A549 (cell line): ENCODE measurements at regions not wholly inside any gene's neighbourhood (a gene's known extent, or its start where the extent isn't known, plus 50 kb on each side); places are given as distances from the start of the nearest gene placed in this dataset.

Experiments used
- CEBPB ChIP-seq, 2 experiments: fragments of >200 bp in 1 of 2; sonication (Bioruptor Twin) in 1 of 2; formaldehyde crosslinking in 1 of 2; IDR thresholded peaks; 2 replicates each; pipeline ENCODE4 v1.6.1; 2012 to 2016
- CHD2 ChIP-seq: fragments of 150-350 bp; IDR thresholded peaks from 2 replicates; pipeline ENCODE4 v1.6.1; 2014; ENCODE audit warnings: low read length; ENCODE audit not compliant: partially characterized antibody
- CTCF ChIP-seq: fragments of >200 bp; sonication (Bioruptor Twin); formaldehyde crosslinking; IDR thresholded peaks from 3 replicates; pipeline ENCODE4 v1.5.1; 2016
- EP300 ChIP-seq, 2 experiments: fragments of >200 bp; sonication (Bioruptor Twin); formaldehyde crosslinking; IDR thresholded peaks; 2 replicates in 1 of 2; 3 replicates in 1 of 2; pipeline ENCODE4 v1.6.1; 2016 to 2017
- JUNB ChIP-seq: fragments of >200 bp; sonication (Bioruptor Twin); formaldehyde crosslinking; IDR thresholded peaks from 2 replicates; pipeline ENCODE4 v1.6.1; 2016
- KDM1A ChIP-seq: fragments of 200-600 bp; sonication (generic); IDR thresholded peaks from 2 replicates; pipeline ENCODE4 v1.6.1; 2016; ENCODE audit warnings: low read depth, mild to moderate bottlenecking
- MAFK ChIP-seq: fragments of 450-650 bp; IDR thresholded peaks from 2 replicates; pipeline ENCODE4 v1.6.1; 2014; ENCODE audit not compliant: partially characterized antibody
- MAZ ChIP-seq: fragments of 150-350 bp; IDR thresholded peaks from 2 replicates; pipeline ENCODE4 v1.6.1; 2014; ENCODE audit warnings: antibody characterized with exemption, low read depth, low read length, borderline replicate concordance
- MYC ChIP-seq: IDR thresholded peaks from 2 replicates; pipeline ENCODE4 v1.6.1; 2012; ENCODE audit warnings: mild to moderate bottlenecking, inconsistent platforms, low read length, improper control_type of control experiment, borderline replicate concordance
- POLR2A ChIP-seq: IDR thresholded peaks from 2 replicates; pipeline ENCODE4 v1.6.1; 2012; ENCODE audit warnings: mild to moderate bottlenecking, low read length
- RAD21 ChIP-seq, 2 experiments: fragments of >200 bp in 1 of 2; sonication (Bioruptor Twin) in 1 of 2; formaldehyde crosslinking in 1 of 2; IDR thresholded peaks in 1 of 2; conservative IDR thresholded peaks in 1 of 2; 2 replicates in 1 of 2; 3 replicates in 1 of 2; pipeline ENCODE4 v1.6.1; 2012 to 2018; ENCODE audit warnings: inconsistent platforms in 1 of 2
- RCOR1 ChIP-seq: fragments of 150-350 bp; IDR thresholded peaks from 2 replicates; pipeline ENCODE4 v1.6.1; 2014; ENCODE audit warnings: antibody characterized with exemption, low read length, low read depth
- TF ChIP-seq, protein P1 (sequence below): fragments of 150-350 bp; IDR thresholded peaks from 2 replicates; pipeline ENCODE4 v1.6.1; 2014; ENCODE audit warnings: low read depth, mild to moderate bottlenecking, low read length

GRCh38 chr21:15353546-15353945, 288.7 kb upstream of the NRIP1 start:
- TF ChIP-seq EP300 (IDR thresholded peaks at IDR 0.05) (no peak), CTCF (no peak), POLR2A (no peak), MAFK (no peak), MYC (no peak), CEBPB (IDR thresholded peaks at IDR 0.05) (no peak), KDM1A (no peak), MAZ (no peak), RCOR1 (no peak), JUNB (no peak), CHD2 (no peak), RAD21 (conservative IDR thresholded peaks at IDR 0.05 in 1 of 2, IDR thresholded peaks at IDR 0.05 in 1 of 2) (no peak)
- TF ChIP-seq, protein P1, sequence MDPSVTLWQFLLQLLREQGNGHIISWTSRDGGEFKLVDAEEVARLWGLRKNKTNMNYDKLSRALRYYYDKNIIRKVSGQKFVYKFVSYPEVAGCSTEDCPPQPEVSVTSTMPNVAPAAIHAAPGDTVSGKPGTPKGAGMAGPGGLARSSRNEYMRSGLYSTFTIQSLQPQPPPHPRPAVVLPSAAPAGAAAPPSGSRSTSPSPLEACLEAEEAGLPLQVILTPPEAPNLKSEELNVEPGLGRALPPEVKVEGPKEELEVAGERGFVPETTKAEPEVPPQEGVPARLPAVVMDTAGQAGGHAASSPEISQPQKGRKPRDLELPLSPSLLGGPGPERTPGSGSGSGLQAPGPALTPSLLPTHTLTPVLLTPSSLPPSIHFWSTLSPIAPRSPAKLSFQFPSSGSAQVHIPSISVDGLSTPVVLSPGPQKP = no peak
